HUDEP-2 (cell line): ENCODE measurements at regions not wholly inside any gene's neighbourhood (a gene's known extent, or its start where the extent isn't known, plus 50 kb on each side); places are given as distances from the start of the nearest gene placed in this dataset.
"Not testable (repeated sequence)": the region's sequence is repeated elsewhere in the genome, so short reads cannot be mapped to it uniquely, and the experiment has no call there.

Experiments used
- DNase-seq, 76 experiments: peaks; one replicate each; lab custom pipeline; 2025; ENCODE audit not compliant: unreplicated experiment in 76 of 76; lab: John Stamatoyannopoulos, UW

DNA sequence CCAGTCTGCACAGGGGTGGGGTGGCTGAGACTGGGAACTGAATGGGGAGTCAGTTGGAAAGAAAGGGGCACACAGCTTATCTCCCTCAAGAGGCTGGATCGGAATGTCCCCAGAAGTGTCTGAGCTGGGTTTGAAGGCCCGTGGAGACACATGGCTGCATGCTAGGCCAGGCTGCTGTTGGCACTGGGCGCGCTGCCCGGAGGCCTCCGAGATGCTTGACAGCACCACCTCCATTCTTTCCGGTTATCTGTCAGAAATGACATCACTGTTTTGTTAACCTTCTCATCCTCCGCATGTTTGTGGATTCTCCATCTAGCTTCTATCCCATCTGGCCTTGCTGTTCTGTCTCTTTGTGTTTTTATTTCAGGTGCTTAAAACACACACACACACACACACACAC, 85.5 kb downstream of the APIP start:
- no peak for DNase-seq

DNA sequence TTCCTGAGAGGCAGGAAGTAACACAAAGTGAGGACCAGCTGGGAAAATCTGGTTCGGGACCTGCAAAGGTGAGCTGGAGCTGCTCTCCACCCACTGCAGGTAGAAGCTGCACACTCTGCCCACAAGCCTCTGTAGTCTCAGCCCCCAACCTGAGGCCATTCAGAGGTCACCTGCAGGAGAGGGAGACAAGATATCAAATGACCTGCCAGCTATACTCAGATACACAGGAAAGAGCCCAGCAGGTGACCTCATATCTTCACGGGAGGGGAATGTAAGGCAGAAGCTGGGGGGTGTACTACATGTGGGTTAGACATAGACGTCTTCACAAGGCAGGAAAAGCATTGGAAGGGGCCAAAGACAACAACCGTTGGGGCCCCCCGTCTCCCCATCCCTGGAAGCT, 86.1 kb downstream of the APIP start:
- DNase-seq, result no peak

DNA sequence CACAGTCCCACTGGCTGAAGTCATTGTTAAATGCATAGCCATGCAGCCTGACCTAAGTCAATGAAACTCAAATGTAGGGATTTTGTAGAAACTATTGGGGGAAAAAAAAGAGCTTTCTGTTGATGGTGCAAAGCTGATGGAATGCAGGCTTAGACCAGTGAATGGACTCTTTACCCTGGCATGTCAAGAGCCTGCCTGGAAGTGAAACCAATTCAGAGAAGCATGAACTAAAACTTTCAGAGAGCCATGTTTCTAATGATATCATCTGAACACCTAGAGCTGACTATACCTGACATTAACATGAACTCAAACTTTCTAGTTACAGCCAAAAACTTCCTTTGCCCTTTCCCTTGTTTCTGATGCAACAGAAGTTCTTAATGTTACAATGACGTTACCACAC, 89.0 kb downstream of the APIP start:
- DNase-seq, result no peak

GRCh38 chr11:34826384-34826726, 89.8 kb downstream of the APIP start:
- DNase-seq, result no peak

- peak in 10 of 76 experiments; percentile 6 to 44 (median 16) for DNase-seq
These were observed 90.4 kb downstream of the APIP start for GRCh38 chr11:34825670-34826383.

- DNase-seq, result no peak
These were observed 90.9 kb downstream of the APIP start for GRCh38 chr11:34825315-34825669.

- no peak for DNase-seq
These were observed 91.8 kb downstream of the APIP start for GRCh38 chr11:34824425-34824824.

DNA sequence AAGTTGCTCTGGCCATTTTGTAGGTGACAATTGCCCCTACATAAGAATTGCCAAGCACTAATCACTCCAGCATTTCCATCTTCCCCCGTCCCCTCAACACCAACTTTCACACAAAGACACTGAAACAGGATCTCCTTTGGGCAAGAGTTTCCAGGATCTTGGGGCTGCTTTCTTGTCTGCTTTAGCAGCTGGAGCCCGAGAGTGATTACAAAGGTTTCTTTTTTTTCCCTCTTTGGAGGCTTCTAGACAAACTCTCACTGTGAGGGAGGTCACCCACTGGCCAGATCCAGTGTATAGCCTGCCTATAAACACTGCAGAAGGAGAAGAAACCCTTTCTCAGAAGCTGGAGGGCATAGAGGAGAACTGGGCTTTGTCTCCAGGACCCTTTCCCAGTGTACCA, 92.5 kb downstream of the APIP start:
- no peak for DNase-seq

GRCh38 chr11:34823197-34823596, 93.0 kb downstream of the APIP start:
- peak in 12 of 76 experiments; percentile 4 to 43 (median 18) for DNase-seq

DNA sequence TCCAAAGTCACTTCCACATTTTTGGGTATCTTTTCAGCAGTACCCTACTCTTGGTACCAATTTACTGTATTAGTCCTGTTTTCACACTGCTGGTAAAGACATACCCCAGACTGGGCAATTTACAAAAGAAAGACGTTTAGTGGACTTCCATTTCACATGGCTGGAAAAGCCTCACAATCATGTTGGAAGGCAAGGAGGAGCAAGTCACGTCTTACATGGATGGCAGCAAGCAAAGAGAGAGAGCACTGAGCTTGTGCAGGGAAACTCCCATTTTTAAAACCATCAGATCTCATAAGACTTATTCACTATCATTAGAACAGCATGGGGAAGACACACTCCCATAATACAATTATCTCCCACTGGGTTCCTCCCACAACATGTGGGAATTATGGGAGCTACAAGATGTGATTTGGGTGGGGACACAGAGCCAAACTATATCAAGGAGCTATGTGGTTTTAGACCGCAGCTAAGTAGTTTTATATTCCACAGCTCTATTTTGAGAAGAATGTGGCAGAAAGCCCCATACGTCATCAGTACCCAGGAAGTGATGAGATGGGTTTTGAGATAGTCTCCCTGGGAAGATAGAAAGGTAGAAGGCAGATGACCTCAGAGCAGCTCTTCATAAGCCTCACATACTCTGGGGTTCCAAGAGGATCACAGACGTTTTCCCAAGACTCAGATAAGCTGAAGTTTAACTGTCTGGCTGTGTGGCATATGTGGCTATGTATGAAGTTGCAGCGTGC, 96.3 kb downstream of the APIP start:
- no peak for DNase-seq

DNA sequence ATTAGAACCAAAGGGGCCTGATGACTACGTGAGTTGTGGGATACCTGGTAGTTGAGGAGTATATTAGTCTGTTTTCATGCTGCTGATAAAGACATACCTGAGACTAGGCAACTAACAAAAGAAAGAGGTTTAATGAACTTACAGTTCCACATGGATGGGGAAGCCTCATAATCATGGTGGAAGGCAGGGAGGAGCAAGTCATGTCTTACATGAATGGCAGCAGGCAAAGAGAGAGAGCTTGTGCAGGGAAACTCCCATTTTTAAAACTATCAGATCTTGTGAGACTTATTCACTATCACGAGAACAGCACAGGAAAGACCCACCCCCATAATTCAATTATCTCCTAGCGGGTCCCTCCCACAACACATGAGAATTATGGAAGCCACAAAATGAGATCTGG, 98.4 kb downstream of the APIP start:
- DNase-seq, result not testable (repeated sequence)

DNA sequence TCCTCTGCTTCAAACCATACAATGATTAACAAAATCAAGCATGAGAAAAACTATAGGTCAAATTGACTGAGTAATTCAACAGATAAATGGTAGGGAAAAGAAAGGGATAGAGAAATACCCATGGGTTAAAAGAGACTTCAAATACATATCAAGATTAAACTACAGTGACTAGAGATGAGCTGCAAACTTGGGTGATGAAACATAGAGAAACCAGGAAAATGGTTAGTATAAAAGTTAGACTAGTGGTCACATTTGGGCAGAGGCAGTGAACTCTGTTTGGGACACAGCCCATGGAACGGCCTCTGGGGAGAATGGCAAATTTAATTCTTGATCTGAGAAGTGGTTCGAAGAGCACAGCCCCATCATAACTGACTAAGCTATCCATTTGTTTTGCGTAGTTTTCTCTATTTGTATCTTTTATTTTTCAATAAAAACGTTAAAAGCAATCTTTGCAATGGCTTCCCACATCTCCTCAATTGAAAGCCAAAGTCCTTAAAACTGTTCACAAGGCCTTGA, 99.4 kb downstream of the APIP start:
- DNase-seq, result no peak

DNA sequence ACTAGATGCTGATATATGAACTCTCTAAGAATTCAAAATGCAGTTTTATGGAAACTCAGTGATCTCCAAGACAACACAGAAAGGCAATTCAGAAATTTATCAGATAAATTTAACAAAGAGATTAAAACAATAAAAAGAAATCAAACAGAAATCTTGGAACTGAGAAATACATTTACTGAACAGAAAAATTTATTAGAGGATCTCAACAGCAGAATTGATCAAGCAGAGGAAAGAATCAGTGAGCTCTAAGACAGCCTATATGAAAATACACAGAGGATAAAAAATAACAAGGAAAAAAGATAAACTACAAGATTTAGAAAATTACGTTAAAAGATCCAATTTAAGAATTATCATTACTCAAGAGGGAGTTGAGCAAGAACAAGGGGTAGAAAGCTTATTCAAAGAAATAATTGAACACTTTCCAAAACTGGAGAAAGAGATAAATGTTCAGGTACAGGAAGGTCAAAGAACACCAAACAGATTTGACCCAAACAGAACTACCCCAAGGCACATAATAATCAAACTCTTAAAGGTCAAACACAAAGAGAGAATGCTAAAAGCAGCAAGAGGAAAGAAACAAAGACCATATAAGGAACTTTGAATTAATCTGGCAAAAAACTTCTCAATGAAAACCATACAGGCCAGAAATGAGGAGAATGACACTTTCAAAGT, 103.1 kb downstream of the APIP start:
- DNase-seq, result no peak

DNA sequence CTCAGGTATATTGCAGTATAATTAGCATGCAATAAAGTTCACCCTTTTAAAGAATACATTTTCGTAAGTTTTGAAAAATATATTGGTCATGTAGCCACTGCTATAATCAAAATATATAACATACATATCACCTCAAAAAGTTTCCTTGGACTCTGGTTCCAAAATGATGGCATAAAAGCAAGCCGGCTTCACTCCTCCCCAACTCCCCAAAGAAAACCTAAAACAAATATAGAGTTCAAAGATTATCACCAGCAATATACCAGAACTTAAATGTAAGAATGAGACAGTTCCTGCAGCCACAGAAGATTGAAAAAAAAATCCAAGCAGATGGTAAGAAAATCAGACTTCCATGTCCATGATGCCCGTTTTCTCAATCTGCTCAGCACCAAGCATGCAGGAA, 104.3 kb downstream of the APIP start:
- no peak for DNase-seq

DNA sequence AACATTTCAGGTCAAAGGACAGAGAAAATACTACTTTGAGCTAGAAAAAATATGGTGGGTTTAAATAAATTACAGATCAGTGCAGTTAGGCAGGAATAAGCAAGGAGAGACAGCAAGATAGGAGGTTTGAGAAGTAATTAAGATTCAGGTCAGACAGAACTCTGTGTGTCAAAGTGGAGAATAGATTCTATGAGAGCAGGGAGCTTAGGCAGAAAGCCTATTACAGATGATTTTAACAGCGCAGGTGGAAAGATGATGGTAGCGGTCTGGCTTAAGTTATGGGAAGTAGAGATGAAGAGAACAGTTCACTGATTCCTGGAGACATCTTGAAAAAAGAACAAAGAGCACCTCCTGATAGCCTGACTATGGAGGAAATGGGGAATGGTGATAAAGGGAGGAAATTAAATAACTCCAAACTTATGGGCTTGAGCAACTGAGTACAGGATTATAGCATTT, 106.0 kb downstream of the APIP start:
- no peak for DNase-seq

DNA sequence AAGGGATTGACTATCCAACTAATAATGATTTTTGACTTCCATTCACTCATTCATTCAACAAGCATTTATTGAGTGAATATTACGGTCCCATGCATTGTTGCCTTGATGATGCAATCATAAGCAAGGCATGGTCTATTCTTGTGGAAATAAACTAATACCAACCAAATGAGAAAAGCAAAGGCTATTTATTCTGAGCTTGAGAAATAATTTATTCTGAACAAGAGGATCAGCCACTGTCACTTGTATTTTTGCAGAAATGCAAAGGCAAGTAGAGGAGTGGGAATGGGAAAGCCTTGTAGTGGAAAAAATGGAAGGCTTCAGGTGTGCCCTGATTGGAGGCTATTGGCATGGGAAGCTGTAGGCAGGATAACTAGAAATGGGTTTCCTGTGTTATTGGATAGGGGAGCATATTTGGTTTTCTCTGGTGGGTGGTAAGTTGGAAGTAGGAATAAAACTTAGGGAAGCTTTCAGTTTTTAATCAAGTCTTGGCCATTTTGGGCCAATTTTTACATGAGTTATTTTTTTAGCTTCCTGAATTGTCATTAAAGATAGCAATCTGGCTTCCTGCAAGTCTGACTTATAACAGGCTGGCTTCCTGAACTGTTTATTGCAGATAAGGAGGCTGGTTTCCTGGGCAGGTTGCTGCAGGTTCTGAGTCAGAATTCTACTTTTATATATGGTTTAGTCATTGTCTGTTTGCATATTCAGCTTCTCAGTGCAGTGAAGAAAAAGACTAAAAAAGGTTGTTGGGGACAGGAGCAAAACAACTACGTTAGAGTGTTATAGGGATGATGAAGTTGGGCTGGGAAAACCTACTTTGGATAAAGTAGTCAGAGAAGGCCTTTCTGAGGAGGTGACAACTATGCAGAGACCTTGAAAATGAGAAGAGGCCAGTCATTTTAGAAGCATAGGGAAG, 106.7 kb downstream of the APIP start:
- peak in 17 of 76 experiments; percentile 5 to 58 (median 19) for DNase-seq

- no peak for DNase-seq
These were observed 109.3 kb downstream of the APIP start for GRCh38 chr11:34806875-34807274.

- DNase-seq, result no peak
These were observed 110.2 kb downstream of the APIP start for GRCh38 chr11:34805937-34806336.

GRCh38 chr11:34799848-34800247, 116.3 kb downstream of the APIP start:
- DNase-seq, result no peak

DNA sequence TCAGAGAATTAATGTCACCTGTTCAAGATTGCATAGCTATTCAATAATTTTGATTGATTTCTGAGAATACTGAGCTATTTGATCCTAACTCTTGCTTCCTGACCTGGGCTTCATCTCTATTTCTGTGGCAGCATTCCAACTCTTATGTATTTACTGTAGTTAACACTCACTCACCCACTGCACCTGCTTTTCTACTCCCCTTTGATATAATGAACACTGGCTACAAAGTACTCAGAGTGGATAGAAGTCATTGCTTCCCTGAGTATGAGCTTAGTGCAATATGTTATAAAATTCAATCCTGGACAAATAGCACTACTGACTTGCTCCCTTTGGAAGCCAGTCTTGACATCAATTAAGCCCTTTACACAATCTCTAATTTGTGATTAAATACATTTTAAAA, 117.2 kb downstream of the APIP start:
- no peak for DNase-seq

DNA sequence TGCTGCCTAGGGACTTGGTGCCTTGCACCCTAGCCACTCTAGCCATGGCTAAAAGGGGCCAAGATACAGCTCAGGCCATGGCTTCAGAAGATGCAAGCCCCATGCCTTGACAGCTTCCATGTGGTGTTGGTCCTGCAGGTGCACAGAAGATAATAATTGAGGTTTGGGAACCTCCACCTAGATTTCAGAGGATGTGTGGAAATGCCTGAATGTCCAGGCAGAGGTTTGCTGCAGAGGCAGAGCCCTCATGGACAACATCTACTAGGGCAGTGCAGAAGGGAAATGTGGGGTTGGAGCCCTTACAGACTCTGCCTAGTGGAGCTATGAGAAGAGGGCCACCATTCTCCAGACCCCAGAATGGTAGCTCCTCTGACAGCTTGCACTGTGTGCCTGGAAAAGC, 118.7 kb downstream of the APIP start:
- DNase-seq, result not testable (repeated sequence)
